Brain microvascular endothelial cell (primary cell): ENCODE measurements at regions not wholly inside any gene's neighbourhood (a gene's known extent, or its start where the extent isn't known, plus 50 kb on each side); places are given as distances from the start of the nearest gene placed in this dataset.

Experiments used
- DNase-seq: peaks from one replicate; pipeline ENCODE4 v3.0.0-alpha.2; 2020
- H3K27ac ChIP-seq: fragments of 250-450 bp; sonication (Bioruptor Pico); 2 replicates; pipeline ENCODE4 v1.5.1; 2020; ENCODE audit warnings: mild to moderate bottlenecking, moderate library complexity
- H3K27me3 ChIP-seq: fragments of 250-450 bp; sonication (Bioruptor Pico); replicated peaks from 2 replicates; pipeline ENCODE4 v1.5.1; 2020; ENCODE audit warnings: mild to moderate bottlenecking
- H3K36me3 ChIP-seq: fragments of 250-450 bp; sonication (Bioruptor Pico); replicated peaks from 2 replicates; pipeline ENCODE4 v1.5.1; 2020; ENCODE audit warnings: mild to moderate bottlenecking
- H3K4me3 ChIP-seq: 2 replicates; pipeline ENCODE4 v1.5.1; 2011; ENCODE audit warnings: low read depth, mild to moderate bottlenecking, control low read depth, low read length, moderate library complexity
- CTCF ChIP-seq: IDR thresholded peaks from 2 replicates; pipeline ENCODE4 v1.5.1; 2011; ENCODE audit warnings: low read depth, mild to moderate bottlenecking, moderate library complexity, low read length, control low read depth, inconsistent platforms; ENCODE audit errors: missing control alignments
- in situ Hi-C: cut with HindIII; loops from 2 replicates; pipeline ENCODE4 v1.10.0; 2017; ENCODE audit warnings: low sequenced_read_pairs, low pct_ligation_motif_present

GRCh38 chr13:39144941-39145533 is 106.8 kb downstream of the NHLRC3 start:
- Histone ChIP-seq H3K36me3 (no peaks in the 10 kb centered on the region), H3K27me3 (peaks cover 2% of the 10 kb centered on the region), H3K4me3 (no peak overlapping the region), H3K27ac (no peak overlapping the region)
- DNase-seq: peak; percentile 53
- in situ Hi-C loops: no loop called here
- TF ChIP-seq CTCF: peak; percentile 87

DNA sequence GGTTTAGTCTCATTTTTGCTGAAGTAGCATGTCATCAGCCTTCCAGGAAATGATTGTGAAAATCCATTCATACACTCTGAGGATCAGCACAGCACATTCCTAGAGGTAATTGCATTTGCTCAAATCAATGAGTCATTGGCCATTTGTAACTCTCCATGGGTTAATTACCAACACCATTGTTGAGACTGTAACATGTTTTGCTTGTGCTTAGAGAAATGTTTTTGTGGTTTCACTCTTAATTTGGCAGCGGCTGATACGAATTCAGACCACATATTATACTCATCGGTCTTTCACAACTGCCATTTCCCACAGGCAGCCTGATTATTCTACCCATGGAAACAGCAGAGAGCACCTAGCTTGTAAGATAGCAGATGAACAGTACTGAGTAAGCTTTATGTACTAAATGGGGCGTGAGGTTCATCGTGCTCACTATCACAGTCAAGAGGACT is 110.3 kb downstream of the NHLRC3 start:
- Histone ChIP-seq H3K36me3 (no peaks in the 10 kb centered on the region), H3K4me3 (no peak overlapping the region), H3K27ac (no peak overlapping the region), H3K27me3 (no peaks in the 10 kb centered on the region)
- peak; percentile 0 for DNase-seq
- TF ChIP-seq CTCF: no peak
- in situ Hi-C loops: no loop called here

DNA sequence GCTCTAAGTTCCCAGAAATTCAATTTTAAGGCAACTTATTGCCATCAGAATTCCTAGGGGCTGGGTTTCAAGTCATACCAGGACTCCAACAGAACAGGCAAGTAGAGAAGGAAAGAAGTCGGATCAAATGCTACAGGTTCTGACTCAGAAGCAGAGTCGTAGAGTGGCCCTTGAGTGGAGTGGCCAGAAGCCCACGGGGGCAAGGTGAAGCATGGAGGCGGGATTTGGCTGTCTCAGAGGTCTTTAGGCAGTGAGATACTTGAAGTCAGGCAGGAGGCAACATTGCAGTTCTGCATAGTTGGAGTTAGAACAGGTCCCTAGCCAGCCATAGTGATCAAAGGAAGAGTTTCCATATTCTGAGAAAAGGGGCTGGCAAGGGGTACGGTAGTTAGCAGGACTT is 111.6 kb downstream of the NHLRC3 start:
- no peak for TF ChIP-seq CTCF
- no peaks in the 10 kb centered on the region for H3K27me3 ChIP-seq
- H3K36me3 ChIP-seq: no peaks in the 10 kb centered on the region
- DNase-seq: no peak
- in situ Hi-C loops: no loop called here
- H3K4me3 ChIP-seq: no peak overlapping the region
- H3K27ac ChIP-seq: no peak overlapping the region

- no peak for DNase-seq
- Histone ChIP-seq H3K27me3 (no peaks in the 10 kb centered on the region), H3K4me3 (no peak overlapping the region), H3K36me3 (no peaks in the 10 kb centered on the region), H3K27ac (no peak overlapping the region)
- in situ Hi-C loops: no loop called here
- no peak for TF ChIP-seq CTCF
Measured at GRCh38 chr13:39154041-39154440, 115.8 kb downstream of the NHLRC3 start.

DNA sequence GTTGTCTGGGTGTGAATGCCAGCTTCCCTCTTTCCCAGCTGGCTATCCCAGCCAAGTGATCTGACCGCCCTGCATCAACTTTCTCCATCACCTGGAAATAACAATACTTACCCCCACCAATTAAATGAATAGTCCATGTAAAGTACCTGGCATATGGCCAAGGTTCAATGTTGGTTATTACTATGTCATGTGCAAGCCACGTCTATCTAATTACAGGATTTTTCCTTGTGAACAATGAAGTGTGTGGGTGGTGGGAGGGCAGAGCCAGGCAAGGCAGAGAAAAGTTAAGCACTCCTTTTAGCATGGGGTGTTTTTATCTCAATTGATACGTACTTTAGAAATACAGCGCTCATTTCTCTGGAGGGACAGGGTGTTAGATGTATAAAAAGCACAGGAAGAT is 121.1 kb downstream of the NHLRC3 start:
- Histone ChIP-seq H3K36me3 (no peaks in the 10 kb centered on the region), H3K4me3 (no peak overlapping the region), H3K27ac (no peak overlapping the region), H3K27me3 (no peaks in the 10 kb centered on the region)
- DNase-seq: no peak
- no peak for TF ChIP-seq CTCF
- in situ Hi-C loops: no loop called here

DNA sequence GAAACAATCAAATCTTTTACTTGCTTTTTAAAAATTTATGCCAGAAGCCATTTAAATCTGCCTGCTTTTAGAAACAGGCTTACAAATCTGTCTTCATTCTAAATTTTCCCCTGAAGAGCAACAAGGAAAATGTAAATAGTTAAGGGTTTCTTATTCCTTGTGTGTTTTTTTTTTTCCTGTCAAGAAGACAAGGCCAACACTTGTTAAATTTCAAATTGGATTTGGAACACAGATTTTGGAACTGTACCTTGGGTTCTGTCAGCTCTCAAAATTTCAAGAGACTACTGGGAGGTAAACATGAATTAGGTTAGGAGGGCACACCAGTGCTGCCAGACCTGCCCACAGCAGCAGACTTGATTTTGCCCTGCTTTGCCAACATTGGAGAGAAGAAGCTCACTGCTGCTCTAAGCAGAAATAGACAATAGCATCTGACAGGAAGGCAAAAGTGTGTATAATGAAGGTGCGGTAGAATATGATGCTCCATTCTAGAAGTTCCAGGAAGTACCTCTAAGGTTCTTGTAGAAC is 121.7 kb downstream of the NHLRC3 start:
- in situ Hi-C loops: no loop called here
- H3K27me3 ChIP-seq: no peaks in the 10 kb centered on the region
- H3K4me3 ChIP-seq: no peak overlapping the region
- no peaks in the 10 kb centered on the region for H3K36me3 ChIP-seq
- no peak for DNase-seq
- no peak overlapping the region for H3K27ac ChIP-seq
- no peak for TF ChIP-seq CTCF
